Adrenal gland (tissue), 5 donors: ENCODE measurements at regions not wholly inside any gene's neighbourhood (a gene's known extent, or its start where the extent isn't known, plus 50 kb on each side); places are given as distances from the start of the nearest gene placed in this dataset.

Experiments
- POLR2A ChIP-seq, 2 donors: fragments of 450-650 bp; IDR thresholded peaks; one replicate each; pipeline ENCODE4 v1.6.1; 2017; ENCODE audit warnings: antibody characterized with exemption in 2 of 2, mild to moderate bottlenecking in 2 of 2, moderate library complexity in 1 of 2
- TF ChIP-seq, protein P1 (sequence below), 6 experiments: fragments of 450-650 bp in 4 of 6; fragments of 200-600 bp in 2 of 6; sonication (generic) in 1 of 6; IDR thresholded peaks; 1 replicate in 5 of 6; 2 replicates in 1 of 6; pipeline versions ENCODE4 v1.5.1 to v1.8.0; 2016 to 2021; ENCODE audit warnings: antibody characterized with exemption in 6 of 6, mild to moderate bottlenecking in 2 of 6, moderate library complexity in 1 of 6
- donor health status: DM: no; HTN: no; CAD: no.

- TF ChIP-seq, protein P1, sequence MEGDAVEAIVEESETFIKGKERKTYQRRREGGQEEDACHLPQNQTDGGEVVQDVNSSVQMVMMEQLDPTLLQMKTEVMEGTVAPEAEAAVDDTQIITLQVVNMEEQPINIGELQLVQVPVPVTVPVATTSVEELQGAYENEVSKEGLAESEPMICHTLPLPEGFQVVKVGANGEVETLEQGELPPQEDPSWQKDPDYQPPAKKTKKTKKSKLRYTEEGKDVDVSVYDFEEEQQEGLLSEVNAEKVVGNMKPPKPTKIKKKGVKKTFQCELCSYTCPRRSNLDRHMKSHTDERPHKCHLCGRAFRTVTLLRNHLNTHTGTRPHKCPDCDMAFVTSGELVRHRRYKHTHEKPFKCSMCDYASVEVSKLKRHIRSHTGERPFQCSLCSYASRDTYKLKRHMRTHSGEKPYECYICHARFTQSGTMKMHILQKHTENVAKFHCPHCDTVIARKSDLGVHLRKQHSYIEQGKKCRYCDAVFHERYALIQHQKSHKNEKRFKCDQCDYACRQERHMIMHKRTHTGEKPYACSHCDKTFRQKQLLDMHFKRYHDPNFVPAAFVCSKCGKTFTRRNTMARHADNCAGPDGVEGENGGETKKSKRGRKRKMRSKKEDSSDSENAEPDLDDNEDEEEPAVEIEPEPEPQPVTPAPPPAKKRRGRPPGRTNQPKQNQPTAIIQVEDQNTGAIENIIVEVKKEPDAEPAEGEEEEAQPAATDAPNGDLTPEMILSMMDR (IDR thresholded peaks at IDR 0.05) = no peak
- no peak for TF ChIP-seq POLR2A (IDR thresholded peaks at IDR 0.05)
Observed at GRCh38 chr2:76075126-76075525, 364.4 kb upstream of the GCFC2 start.
